Kidney (tissue), 13 donors: ENCODE measurements at regions not wholly inside any gene's neighbourhood (a gene's known extent, or its start where the extent isn't known, plus 50 kb on each side); places are given as distances from the start of the nearest gene placed in this dataset.

Source experiments
- DNase-seq, 5 donors: peaks; one replicate each; pipeline ENCODE4 v3.0.0-alpha.2; 2013 to 2020
- FAIRE-seq: peaks from 2 replicates; lab custom pipeline; 2012; peaks lifted over from hg19 to GRCh38; lab: Jason Lieb, UNC
- H3K27ac ChIP-seq, 2 donors: one replicate each; pipeline ENCODE4 v1.7.0; 2013; ENCODE audit warnings: low read depth in 2 of 2, low read length in 2 of 2, inconsistent platforms in 1 of 2
- H3K27me3 ChIP-seq: one replicate; pipeline ENCODE4 v1.7.1; 2013; ENCODE audit warnings: low read length, inconsistent platforms; ENCODE audit not compliant: control insufficient read depth, insufficient read depth
- H3K36me3 ChIP-seq, 3 donors: one replicate each; pipeline versions ENCODE4 v1.7.0 to v1.7.1; 2013; ENCODE audit warnings: low read length in 3 of 3, control low read depth in 1 of 3, inconsistent platforms in 1 of 3; ENCODE audit not compliant: insufficient read depth in 3 of 3, control insufficient read depth in 2 of 3
- H3K4me1 ChIP-seq, 3 donors: one replicate each; pipeline versions ENCODE4 v1.7.0 to v1.7.1; 2013; ENCODE audit warnings: low read length in 3 of 3, inconsistent platforms in 1 of 3, low read depth in 1 of 3; ENCODE audit not compliant: control insufficient read depth in 2 of 3, insufficient read depth in 2 of 3
- H3K4me3 ChIP-seq, 3 donors: one replicate each; pipeline versions ENCODE4 v1.7.0 to v1.8.1; 2013; ENCODE audit warnings: low read length in 3 of 3, control low read depth in 1 of 3, inconsistent platforms in 1 of 3
- H3K9ac ChIP-seq, 3 donors: one replicate each; pipeline versions ENCODE4 v1.7.0 to v1.7.1; 2013; ENCODE audit warnings: low read length in 3 of 3, control low read depth in 1 of 3, inconsistent platforms in 1 of 3
- H3K9me3 ChIP-seq, 3 donors: one replicate each; pipeline versions ENCODE4 v1.7.0 to v1.7.1; 2013; ENCODE audit warnings: low read length in 3 of 3, control low read depth in 1 of 3, inconsistent platforms in 1 of 3; ENCODE audit not compliant: control insufficient read depth in 2 of 3, insufficient read depth in 1 of 3
- intact Hi-C: fragments of 100-400 bp; cut with DNase I; formaldehyde crosslinking; loops from one replicate; pipeline ENCODE4 v1.11.1; 2022
- TF ChIP-seq, protein P1 (sequence below): IDR thresholded peaks from 3 replicates; pipeline ENCODE4 v1.5.1; 2012; ENCODE audit warnings: mild to moderate bottlenecking, moderate library complexity, borderline replicate concordance; ENCODE audit not compliant: insufficient read depth; ENCODE audit errors: extremely low read depth
- donor health status: control.
- donor health status: control.
- donor health status: control.
- donor health status: control.
- donor health status: control.
- donor health status: DM: yes; HTN: yes; CAD: no.
- donor health status: Normal renal cell carcinoma (clear cell type).

DNA sequence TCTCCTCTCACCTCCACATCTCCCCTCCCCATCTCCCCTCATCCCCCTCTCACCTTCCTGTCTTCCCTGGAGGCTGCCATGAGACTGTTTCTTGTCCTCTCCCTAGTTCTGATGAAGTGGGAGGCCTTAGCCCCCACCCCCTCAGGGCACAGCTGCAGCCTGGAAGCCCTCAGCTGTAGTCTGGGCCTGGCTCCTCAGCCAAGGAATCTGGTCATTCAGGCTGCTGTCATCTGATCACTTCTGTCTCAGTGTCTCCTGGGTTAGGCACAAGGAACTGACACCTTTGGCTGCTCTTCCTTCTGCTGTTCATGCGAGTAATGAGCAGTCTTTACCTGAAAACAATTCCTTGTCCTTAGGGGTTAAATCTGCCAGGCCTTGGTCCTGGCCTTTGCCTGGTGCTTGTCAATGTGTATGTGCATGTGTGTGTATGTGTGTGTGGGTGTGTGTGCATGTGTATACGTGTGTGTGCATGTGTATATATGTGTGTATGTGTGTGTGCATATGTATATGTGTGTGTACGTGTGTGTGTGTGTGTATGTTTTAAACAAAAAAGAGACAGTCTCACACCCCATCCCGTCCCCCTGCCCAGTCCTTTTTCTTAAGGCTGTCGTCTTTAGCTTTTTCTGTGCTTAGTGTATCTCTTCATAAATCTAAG lies 153.5 kb upstream of the TMEM72 start:
- TF ChIP-seq, protein P1, sequence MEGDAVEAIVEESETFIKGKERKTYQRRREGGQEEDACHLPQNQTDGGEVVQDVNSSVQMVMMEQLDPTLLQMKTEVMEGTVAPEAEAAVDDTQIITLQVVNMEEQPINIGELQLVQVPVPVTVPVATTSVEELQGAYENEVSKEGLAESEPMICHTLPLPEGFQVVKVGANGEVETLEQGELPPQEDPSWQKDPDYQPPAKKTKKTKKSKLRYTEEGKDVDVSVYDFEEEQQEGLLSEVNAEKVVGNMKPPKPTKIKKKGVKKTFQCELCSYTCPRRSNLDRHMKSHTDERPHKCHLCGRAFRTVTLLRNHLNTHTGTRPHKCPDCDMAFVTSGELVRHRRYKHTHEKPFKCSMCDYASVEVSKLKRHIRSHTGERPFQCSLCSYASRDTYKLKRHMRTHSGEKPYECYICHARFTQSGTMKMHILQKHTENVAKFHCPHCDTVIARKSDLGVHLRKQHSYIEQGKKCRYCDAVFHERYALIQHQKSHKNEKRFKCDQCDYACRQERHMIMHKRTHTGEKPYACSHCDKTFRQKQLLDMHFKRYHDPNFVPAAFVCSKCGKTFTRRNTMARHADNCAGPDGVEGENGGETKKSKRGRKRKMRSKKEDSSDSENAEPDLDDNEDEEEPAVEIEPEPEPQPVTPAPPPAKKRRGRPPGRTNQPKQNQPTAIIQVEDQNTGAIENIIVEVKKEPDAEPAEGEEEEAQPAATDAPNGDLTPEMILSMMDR, result no peak
- no peak for FAIRE-seq
- intact Hi-C loops, result no loop called here
- no peak for DNase-seq
- H3K27me3 ChIP-seq, result no peaks in the 10 kb centered on the region
- H3K27ac ChIP-seq, result no peak overlapping the region
- no peak overlapping the region for H3K9ac ChIP-seq
- H3K4me3 ChIP-seq, result no peak overlapping the region
- no peaks in the 10 kb centered on the region for H3K36me3 ChIP-seq
- H3K4me1 ChIP-seq, result peaks cover 0 to 7% (median 6%) of the 10 kb centered on the region in 3 donors
- H3K9me3 ChIP-seq, result no peaks in the 10 kb centered on the region

DNA sequence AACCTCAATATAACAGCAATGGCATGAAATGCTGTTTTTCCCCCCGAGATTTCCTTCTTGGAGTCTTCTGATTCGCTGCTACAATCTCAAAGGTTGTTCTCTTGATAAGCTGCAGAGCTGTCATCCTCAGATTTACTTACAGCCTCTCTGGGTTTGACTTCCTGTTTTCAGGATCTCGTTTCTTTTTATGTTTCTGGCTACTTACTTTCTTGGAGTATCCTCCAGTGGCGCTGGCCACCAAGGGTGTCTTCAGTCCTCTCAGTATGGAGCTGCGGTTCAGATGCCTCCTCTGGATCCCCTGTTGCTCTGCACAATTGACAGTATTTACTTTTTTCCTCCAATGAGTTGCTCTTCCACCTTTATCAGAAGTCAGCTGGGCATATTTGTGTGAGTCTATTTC lies 152.0 kb upstream of the TMEM72 start:
- Histone ChIP-seq H3K4me3 (no peak overlapping the region), H3K36me3 (no peaks in the 10 kb centered on the region), H3K4me1 (peaks cover 0 to 3% (median 2%) of the 10 kb centered on the region in 3 donors), H3K27ac (no peak overlapping the region), H3K9ac (no peak overlapping the region), H3K9me3 (no peaks in the 10 kb centered on the region), H3K27me3 (no peaks in the 10 kb centered on the region)
- DNase-seq (peak in 1 of 5 donors; percentile 21), FAIRE-seq (no peak)
- intact Hi-C loops, result no loop called here
- TF ChIP-seq, protein P1, result no peak

DNA sequence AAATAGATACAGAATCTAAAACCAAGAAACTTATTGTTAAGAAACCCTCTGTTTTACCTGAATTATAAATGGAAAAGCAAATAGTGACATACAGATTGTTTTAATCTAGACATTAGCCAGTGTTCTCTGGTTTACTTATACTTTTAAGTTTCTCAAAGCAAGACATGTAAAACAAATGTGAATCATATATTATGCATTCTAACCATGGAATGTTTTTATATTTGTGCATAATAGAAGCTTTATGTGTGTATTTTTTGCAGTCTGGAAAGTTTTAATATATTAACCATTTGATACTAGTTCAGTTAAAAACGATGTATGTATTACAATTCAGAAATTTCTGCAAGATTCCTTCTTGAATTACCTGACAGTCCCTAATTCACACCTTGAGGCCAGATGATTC lies 150.6 kb upstream of the TMEM72 start:
- Histone ChIP-seq H3K9me3 (no peaks in the 10 kb centered on the region), H3K4me1 (peaks cover 0 to 3% (median 2%) of the 10 kb centered on the region in 3 donors), H3K36me3 (no peaks in the 10 kb centered on the region), H3K27me3 (no peaks in the 10 kb centered on the region), H3K4me3 (no peak overlapping the region), H3K9ac (no peak overlapping the region), H3K27ac (no peak overlapping the region)
- FAIRE-seq (no peak), DNase-seq (no peak)
- intact Hi-C loops, result no loop called here
- TF ChIP-seq, protein P1, result no peak

DNA sequence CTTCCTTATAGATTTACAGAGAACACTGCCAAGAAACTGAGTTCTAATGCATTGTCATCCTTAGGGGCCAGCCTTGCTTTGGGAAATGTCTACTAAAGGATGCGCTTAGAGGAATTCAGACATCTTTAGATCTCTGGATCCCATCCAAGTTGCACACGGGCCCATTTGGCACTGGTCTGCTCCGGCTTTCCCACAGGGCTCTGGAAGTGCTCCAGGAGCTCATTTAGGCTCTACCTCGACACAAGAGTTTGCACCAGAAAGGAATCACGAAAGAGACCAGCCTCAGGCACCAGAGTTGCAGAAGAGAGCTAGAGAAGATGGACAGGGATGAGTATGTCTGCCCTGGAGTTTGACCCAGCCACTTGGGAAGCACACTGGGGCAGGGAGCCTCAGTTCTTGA lies 150.1 kb upstream of the TMEM72 start:
- FAIRE-seq (no peak), DNase-seq (no peak)
- Histone ChIP-seq H3K4me3 (no peak overlapping the region), H3K4me1 (peaks cover 0 to 3% (median 2%) of the 10 kb centered on the region in 3 donors), H3K36me3 (no peaks in the 10 kb centered on the region), H3K9ac (no peak overlapping the region), H3K27ac (no peak overlapping the region), H3K9me3 (no peaks in the 10 kb centered on the region), H3K27me3 (no peaks in the 10 kb centered on the region)
- intact Hi-C loops, result no loop called here
- TF ChIP-seq, protein P1, result no peak
